ENCODE measurements at regions not wholly inside any gene's neighbourhood (a gene's known extent, or its start where the extent isn't known, plus 50 kb on each side); places are given as distances from the start of the nearest gene placed in this dataset.

DNA sequence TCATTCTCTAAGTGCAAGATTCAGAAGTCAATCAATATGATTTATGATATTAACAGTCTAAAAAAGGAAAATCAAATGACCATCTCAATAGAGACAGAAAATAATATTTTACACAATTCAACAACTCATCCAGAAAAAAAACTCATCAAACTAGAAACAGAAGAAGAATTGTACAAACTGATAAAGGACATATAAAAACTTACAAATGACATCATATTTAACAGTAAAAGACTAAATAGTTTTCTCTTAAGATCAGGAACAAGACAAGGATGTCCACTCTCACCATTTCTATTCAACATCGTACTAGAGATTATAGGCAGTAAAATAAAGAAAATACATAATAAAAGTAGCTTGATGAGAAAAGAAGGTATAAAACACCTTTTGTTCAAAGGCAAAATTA, 527.3 kb downstream of the DACH1 start (continued):
- TF ChIP-seq RFX5 (IDR thresholded peaks at IDR 0.05) (no peak), MAZ (IDR thresholded peaks at IDR 0.05; ENCODE audit: borderline replicate concordance, low read depth, low read length) (no peak), RCOR1 (IDR thresholded peaks at IDR 0.05; ENCODE audit: low read depth, low read length) (no peak), CBX2 (IDR thresholded peaks at IDR 0.05; ENCODE audit: borderline replicate concordance, low read depth) (no peak), TFCP2L1 (CRISPR knock-in tag; IDR thresholded peaks at IDR 0.05) (no peak)

DNA sequence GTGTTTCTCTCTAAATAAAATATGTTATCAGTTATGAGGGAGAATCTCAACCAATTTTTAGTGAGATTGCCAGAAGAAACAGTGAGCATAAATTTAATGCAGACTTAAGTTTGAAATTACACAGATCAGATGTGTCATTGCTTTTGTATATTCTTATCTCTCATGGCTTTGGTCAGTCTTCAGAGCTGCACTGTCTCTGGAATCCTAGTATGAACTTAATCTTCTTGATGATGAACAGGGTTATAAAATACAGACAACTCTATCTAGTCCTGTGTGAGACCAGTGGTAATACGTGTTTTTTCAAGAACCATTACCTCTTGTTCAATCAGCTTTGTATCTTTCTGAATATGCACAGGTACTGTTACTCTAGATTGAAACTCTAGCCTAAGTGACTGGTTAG, 528.0 kb downstream of the DACH1 start:
- Histone ChIP-seq H3K9me3 (no peaks in the 10 kb centered on the region), H3K4me1 (no peaks in the 10 kb centered on the region), H3K27ac (no peak overlapping the region), H3K4me2 (no peak overlapping the region), H3K4me3 (no peak overlapping the region)
- ChIA-PET POLR2A (no interaction called here), CTCF (no interaction called here)
- no peak for TF ChIP-seq FOXS1 (CRISPR knock-in tag; IDR thresholded peaks at IDR 0.05)
- no peak for TF ChIP-seq ZNF302 (CRISPR knock-in tag; IDR thresholded peaks at IDR 0.05)
- no peak for TF ChIP-seq CHD4 (IDR thresholded peaks at IDR 0.05; ENCODE audit: borderline replicate concordance)
- TF ChIP-seq, protein P1, sequence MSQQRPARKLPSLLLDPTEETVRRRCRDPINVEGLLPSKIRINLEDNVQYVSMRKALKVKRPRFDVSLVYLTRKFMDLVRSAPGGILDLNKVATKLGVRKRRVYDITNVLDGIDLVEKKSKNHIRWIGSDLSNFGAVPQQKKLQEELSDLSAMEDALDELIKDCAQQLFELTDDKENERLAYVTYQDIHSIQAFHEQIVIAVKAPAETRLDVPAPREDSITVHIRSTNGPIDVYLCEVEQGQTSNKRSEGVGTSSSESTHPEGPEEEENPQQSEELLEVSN (IDR thresholded peaks at IDR 0.05; ENCODE audit: borderline replicate concordance, low read depth) = no peak
- no peak for TF ChIP-seq MAZ (IDR thresholded peaks at IDR 0.05; ENCODE audit: borderline replicate concordance, low read depth, low read length)
- no peak for TF ChIP-seq NFE2L2 (conservative IDR thresholded peaks at IDR 0.05; ENCODE audit: low read length)
- TF ChIP-seq JUNB (IDR thresholded peaks at IDR 0.05) = no peak
- no peak for TF ChIP-seq POLR2AphosphoS2 (conservative IDR thresholded peaks at IDR 0.05; ENCODE audit: low read length)
- TF ChIP-seq, protein P2, sequence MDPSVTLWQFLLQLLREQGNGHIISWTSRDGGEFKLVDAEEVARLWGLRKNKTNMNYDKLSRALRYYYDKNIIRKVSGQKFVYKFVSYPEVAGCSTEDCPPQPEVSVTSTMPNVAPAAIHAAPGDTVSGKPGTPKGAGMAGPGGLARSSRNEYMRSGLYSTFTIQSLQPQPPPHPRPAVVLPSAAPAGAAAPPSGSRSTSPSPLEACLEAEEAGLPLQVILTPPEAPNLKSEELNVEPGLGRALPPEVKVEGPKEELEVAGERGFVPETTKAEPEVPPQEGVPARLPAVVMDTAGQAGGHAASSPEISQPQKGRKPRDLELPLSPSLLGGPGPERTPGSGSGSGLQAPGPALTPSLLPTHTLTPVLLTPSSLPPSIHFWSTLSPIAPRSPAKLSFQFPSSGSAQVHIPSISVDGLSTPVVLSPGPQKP (IDR thresholded peaks at IDR 0.05; ENCODE audit: low read depth, low read length) = no peak
- TF ChIP-seq, protein P3, sequence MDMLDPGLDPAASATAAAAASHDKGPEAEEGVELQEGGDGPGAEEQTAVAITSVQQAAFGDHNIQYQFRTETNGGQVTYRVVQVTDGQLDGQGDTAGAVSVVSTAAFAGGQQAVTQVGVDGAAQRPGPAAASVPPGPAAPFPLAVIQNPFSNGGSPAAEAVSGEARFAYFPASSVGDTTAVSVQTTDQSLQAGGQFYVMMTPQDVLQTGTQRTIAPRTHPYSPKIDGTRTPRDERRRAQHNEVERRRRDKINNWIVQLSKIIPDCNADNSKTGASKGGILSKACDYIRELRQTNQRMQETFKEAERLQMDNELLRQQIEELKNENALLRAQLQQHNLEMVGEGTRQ (IDR thresholded peaks at IDR 0.05) = no peak
- no peak for TF ChIP-seq HOXB5 (CRISPR knock-in tag; IDR thresholded peaks at IDR 0.05)
- TF ChIP-seq, protein P4, sequence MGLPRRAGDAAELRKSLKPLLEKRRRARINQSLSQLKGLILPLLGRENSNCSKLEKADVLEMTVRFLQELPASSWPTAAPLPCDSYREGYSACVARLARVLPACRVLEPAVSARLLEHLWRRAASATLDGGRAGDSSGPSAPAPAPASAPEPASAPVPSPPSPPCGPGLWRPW (IDR thresholded peaks at IDR 0.05) = no peak
- whole genome bisulfite sequencing (ENCODE audit: missing lambda C conversion rate) = 0% methylated on average over 1 of the region's 1 CpG
- no peak for DNase-seq (ENCODE audit: low read depth in 1 of 2, low spot score in 1 of 2)
- no peak for FAIRE-seq
- no peak for ATAC-seq

DNA sequence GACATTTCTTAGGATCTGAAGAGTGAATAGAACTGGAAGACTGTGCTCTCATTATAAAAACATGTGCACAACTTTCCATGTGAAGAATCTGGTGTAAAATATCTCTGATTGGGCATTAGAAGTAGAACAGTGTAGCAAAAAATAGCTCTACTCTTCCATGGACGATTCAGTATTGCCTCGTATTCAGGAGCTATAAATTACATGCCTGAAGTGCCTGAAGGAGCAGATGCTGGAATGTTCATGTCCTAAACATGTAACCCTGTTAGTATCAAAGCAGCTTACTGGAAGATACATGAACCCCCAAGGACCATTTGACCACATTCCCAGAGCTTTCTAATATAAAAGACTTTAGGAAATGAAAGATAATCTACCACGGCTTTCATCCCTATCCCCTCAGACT, 528.9 kb downstream of the DACH1 start:
- Histone ChIP-seq H3K27ac (no peak overlapping the region), H3K4me1 (no peaks in the 10 kb centered on the region), H3K4me2 (no peak overlapping the region), H3K9me3 (no peaks in the 10 kb centered on the region), H3K4me3 (no peak overlapping the region)
- 0% methylated on average over 3 of the region's 3 CpGs for WGBS (ENCODE audit: missing lambda C conversion rate)
- POLR2A ChIA-PET = no interaction called here
- no peak for DNase-seq (ENCODE audit: low read depth in 1 of 2, low spot score in 1 of 2)
- CTCF ChIA-PET = no interaction called here
- no peak for FAIRE-seq
- ATAC-seq = no peak
- TF ChIP-seq, protein P5, sequence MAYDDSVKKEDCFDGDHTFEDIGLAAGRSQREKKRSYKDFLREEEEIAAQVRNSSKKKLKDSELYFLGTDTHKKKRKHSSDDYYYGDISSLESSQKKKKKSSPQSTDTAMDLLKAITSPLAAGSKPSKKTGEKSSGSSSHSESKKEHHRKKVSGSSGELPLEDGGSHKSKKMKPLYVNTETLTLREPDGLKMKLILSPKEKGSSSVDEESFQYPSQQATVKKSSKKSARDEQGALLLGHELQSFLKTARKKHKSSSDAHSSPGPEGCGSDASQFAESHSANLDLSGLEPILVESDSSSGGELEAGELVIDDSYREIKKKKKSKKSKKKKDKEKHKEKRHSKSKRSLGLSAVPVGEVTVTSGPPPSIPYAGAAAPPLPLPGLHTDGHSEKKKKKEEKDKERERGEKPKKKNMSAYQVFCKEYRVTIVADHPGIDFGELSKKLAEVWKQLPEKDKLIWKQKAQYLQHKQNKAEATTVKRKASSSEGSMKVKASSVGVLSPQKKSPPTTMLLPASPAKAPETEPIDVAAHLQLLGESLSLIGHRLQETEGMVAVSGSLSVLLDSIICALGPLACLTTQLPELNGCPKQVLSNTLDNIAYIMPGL (CRISPR knock-in tag; IDR thresholded peaks at IDR 0.05; ENCODE audit: borderline replicate concordance) = no peak
- no peak for TF ChIP-seq GATA3 (IDR thresholded peaks at IDR 0.05; ENCODE audit: borderline replicate concordance)
- TF ChIP-seq SREBF2 (IDR thresholded peaks at IDR 0.05) = no peak
- TF ChIP-seq ZNF302 (CRISPR knock-in tag; IDR thresholded peaks at IDR 0.05) = no peak
- TF ChIP-seq HOXA7 (CRISPR knock-in tag; IDR thresholded peaks at IDR 0.05) = no peak
- no peak for TF ChIP-seq CBX2 (IDR thresholded peaks at IDR 0.05; ENCODE audit: borderline replicate concordance, low read depth)
- TF ChIP-seq CHD4 (IDR thresholded peaks at IDR 0.05; ENCODE audit: borderline replicate concordance) = no peak
- TF ChIP-seq CBX8 (IDR thresholded peaks at IDR 0.05) = no peak
- no peak for TF ChIP-seq PHF8 (IDR thresholded peaks at IDR 0.05; ENCODE audit: borderline replicate concordance, low read depth)
